Fibroblast of the aortic adventitia (primary cell): ENCODE measurements at regions not wholly inside any gene's neighbourhood (a gene's known extent, or its start where the extent isn't known, plus 50 kb on each side); places are given as distances from the start of the nearest gene placed in this dataset.

ENCODE experiments used
- DNase-seq: peaks from one replicate; pipeline ENCODE4 v3.0.0-alpha.2; 2010; ENCODE audit warnings: low read depth
- H3K4me3 ChIP-seq: 2 replicates; pipeline ENCODE4 v1.5.1; 2011; ENCODE audit warnings: low read depth, mild to moderate bottlenecking, control low read depth, low read length, moderate library complexity
- TF ChIP-seq, protein P1 (sequence below): IDR thresholded peaks from 2 replicates; pipeline ENCODE4 v1.5.1; 2011; ENCODE audit warnings: mild to moderate bottlenecking, low read length, control low read depth, inconsistent platforms; ENCODE audit not compliant: insufficient read depth

DNA sequence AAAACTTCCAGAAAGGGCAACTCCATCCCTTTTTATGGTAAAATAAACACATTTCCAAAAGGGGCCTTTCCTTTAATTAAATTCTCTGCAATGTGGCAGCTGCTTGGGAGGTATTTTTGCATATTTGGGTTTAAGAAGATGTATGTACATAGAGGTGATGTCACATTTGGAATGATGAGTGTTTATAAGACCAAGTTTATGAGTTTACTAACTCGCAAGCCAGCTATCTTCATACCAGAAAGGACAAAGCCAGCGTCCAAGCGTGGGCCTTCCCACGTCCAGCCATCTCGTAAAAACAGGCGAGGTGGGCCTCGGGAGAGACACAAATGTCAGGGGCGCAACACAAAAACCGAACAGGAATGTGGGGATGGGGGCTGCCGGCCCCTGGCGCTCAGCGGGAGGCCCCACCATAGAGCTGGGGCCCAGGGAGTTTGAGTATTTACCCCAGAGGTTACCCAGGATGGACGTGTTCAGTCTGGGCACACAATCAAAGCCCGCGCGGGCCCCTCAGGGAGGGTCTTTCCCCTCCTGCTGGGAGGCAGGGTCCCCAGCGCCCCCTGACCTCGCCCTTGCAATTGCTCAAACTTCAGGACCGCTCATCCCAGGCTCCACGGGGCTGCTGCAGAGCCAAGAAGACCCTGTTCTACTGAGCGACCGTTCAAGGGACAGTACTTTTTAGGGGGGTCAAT lies 137.3 kb downstream of the TWIST2 start:
- DNase-seq = no peak
- no peak overlapping the region for H3K4me3 ChIP-seq
- TF ChIP-seq, protein P1, sequence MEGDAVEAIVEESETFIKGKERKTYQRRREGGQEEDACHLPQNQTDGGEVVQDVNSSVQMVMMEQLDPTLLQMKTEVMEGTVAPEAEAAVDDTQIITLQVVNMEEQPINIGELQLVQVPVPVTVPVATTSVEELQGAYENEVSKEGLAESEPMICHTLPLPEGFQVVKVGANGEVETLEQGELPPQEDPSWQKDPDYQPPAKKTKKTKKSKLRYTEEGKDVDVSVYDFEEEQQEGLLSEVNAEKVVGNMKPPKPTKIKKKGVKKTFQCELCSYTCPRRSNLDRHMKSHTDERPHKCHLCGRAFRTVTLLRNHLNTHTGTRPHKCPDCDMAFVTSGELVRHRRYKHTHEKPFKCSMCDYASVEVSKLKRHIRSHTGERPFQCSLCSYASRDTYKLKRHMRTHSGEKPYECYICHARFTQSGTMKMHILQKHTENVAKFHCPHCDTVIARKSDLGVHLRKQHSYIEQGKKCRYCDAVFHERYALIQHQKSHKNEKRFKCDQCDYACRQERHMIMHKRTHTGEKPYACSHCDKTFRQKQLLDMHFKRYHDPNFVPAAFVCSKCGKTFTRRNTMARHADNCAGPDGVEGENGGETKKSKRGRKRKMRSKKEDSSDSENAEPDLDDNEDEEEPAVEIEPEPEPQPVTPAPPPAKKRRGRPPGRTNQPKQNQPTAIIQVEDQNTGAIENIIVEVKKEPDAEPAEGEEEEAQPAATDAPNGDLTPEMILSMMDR = no peak

DNA sequence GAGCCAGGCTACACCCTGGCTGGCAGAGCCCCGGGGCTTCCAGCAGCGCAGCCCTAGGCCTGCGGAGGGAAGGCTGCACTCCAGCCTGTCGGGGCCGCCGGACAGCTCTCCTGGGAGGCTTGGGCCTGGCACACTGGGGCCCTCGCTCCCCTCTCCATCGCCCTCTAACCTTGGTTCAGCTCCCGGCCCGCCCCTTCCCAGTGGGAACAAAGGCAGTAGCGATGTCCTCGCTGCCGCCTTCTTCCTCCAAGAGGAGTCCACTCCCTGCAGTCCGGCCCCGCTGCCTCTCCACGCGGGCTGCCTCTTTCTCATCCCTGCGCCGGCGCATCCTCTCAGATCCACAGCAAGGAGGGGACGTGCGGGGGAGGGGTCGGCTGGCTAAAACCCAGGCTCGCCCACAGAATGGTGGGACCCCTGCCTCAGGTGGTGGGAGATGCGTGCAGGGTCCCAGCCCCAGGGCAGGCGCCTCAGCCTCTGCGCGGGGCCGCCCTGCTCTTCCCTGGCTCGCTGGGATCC lies 138.1 kb downstream of the TWIST2 start:
- no peak for DNase-seq
- H3K4me3 ChIP-seq = no peak overlapping the region
- TF ChIP-seq, protein P1 = no peak

DNA sequence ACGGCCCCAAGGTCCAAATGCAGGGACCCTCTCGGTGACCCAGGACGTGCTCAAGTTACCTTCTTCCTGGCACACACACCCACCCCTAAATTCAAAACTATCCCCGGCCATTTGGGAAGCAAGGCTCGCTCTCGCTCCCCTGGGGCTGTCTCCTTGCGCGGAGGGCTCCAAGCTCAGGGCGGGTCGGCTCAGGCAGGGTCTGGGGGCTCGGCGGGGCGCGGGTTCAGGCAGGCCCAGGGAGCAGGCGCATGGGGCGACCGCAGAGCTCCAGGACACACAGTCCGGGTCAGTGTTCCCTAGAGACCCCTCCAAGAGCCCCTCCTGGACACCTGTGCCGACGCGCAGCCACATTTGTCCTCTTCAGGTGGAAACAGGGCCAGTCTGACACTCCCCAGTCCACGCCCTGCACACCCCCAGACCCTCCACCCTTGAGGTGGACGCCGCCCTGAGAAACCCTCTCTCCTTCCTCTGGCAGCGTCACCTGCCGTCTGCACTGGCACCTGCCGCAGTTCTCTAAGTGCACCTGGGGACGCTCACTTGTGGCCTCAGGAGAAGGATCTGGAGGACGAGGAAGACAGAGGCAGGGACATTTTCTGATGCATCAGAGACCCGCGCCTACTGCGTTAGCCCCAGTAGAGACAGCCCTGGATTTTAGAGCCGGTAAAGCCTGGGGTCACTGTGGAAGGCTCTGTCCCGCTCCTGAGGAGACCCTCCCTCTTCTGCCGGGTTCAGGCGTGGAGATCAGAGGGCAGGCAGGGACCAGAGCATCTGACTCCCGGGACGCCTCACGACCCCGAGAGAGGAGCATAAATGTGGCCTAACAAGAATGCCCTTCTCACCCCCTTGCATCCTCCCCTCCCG lies 138.8 kb downstream of the TWIST2 start:
- TF ChIP-seq, protein P1 = no peak
- DNase-seq = no peak
- no peak overlapping the region for H3K4me3 ChIP-seq

DNA sequence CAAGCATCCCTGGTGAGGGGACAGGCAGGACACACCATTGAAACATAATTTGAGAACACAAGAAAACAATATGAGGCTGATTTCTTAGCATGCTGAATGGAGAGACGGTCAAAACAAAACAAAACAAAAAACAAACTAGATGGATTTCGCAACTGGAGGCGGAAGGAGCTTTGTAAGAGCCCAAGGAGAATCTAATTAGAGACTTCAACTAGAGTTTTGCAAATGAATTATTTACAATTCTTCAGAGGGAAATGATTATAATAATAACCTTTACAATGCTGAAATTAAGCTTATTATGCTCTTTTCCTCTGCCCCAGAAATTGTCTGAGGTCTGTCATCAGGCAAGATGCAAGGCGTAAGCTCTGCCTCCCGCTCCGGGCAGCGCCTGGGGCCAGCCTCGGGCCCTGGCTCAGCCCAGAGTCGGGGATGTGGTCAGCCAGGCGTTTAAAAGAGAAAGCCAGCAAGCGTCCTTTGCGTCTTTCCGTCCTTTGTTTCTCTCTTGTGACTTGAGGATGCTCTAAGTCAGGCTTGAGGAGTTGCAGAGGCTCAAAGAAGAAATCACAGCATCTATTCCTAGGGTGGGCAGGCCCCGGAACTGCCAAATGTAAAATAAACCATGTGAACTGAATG lies 139.6 kb downstream of the TWIST2 start:
- DNase-seq = no peak
- TF ChIP-seq, protein P1 = no peak
- H3K4me3 ChIP-seq = no peak overlapping the region

DNA sequence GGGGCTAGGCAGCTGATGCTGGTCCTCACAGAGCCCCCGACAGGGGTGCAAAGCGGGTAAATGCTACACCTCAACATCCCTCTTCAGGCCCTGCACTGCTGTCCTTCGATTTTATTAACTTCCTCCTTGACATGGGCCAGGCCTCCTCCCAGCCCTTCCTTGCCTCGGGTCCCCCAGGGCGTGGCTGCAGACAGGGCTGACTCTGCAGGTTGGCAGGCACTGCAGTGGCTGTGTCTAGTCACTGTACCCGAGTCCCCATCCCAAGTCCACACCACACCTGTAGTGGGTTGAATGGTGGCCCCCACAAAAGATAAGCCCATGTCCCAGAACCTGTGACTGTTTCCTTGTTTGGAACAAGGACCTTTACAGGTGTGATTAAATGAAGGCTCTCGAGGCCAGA lies 140.2 kb downstream of the TWIST2 start:
- no peak for DNase-seq
- TF ChIP-seq, protein P1 = no peak
- H3K4me3 ChIP-seq = no peak overlapping the region

DNA sequence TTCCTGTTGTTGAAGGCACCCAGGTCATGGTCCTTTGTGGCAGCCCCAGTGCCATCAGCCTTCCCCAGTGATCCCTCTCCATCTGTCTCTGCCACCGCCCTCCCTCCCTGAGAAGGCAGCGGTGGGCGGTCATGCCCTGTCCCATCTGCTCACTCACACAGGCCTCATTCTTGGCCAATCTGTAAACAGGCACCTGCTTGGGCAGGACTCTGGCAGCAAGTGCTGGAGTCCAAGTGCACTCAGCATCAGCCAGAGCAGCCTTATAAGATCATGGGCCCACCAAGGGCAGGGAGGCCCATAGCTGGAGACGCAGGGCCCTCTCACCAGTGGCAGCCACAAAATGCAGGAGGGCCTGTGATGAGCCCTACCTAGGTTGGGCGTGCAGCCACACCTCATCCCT lies 140.9 kb downstream of the TWIST2 start:
- H3K4me3 ChIP-seq = no peak overlapping the region
- TF ChIP-seq, protein P1 = no peak

More for the DNA sequence above, 140.9 kb downstream of the TWIST2 start:
- no peak for DNase-seq
